CD4-positive, alpha-beta T cell treated with Interleukin-15 for 1 hour (primary cell): ENCODE measurements at regions not wholly inside any gene's neighbourhood (a gene's known extent, or its start where the extent isn't known, plus 50 kb on each side); places are given as distances from the start of the nearest gene placed in this dataset.

Experiments used
- DNase-seq: peaks from one replicate; pipeline ENCODE4 v3.0.0-alpha.2; 2020

DNA sequence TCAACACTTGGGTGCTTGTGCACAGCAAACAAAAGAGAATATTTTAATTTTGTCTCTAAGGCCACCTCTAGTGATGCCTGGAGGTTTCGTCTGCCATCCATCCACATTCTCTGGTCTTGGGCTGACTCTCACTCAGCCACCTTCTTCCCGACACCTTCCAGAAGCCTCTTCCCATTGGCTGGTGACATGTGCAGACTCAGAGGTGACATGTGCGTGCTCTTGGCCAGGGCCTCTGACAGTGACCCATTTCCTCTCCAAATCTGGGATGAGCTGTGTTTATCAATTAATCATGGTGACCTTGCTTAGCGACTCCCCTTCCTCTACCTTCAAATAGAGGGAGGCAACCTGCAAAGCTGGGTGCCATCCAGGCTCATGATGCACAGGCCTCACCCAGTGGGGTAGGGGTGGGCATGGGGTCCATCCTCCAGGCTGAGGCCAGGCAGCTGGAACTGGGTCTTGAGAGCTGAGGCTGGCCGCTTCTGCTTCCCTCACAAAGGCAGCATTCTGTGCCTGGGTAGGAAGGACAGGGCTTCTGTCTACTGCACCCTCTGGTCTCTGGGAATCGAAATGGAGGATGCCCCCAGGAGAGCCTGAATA is 91.8 kb downstream of the DHCR7 start:
- DNase-seq: no peak

DNA sequence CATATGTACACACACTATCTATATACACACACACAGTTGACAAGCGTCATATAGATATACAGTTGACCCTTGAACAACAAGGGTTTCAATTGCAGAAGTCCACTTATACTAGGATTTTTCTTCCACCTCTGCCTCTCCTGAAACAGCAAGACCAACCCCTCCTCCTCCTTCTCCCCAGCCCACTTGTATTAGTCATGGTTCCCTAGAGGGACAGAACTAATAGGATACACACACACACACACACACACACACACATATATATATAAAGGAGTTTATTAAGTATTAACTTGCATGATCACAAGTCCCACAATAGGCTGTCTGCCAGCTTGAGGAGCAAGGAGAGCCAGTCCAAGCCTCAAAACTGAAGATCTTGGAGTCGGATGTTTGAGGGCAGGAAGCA is 92.9 kb downstream of the DHCR7 start:
- no peak for DNase-seq

DNA sequence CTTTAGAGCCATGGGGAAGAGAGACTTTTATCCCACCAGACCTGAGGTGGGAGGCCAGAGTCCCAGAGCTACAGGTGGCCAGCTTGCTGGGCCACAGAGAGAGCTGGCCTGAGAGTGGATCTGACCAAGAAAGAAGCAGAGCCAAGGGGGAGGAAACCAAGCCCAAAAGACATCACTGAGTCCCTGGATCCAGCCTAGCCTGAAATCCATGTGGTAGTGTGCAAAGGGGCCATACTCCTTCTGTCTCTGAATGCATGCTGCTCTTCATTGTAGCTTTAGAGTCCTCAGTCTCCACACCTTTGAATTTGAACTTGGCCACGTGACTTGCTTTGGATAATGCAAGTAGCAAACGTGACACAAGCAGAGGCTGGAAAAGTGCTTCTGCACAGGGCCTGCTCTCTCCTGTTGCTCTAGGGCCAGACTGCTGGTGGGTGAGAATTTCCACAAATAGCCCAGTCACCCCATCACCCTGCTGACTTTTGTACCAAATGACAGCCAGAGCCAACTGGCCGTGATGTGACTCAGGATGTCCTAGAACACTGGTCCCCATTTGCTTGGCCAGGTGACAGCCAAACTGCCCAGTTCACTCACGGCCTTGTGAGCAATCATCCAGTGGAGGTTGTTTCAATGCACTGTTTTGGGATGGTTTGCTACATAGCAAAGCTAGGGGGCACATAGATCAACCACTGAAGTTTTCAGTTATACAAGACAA is 93.6 kb downstream of the DHCR7 start:
- no peak for DNase-seq

DNA sequence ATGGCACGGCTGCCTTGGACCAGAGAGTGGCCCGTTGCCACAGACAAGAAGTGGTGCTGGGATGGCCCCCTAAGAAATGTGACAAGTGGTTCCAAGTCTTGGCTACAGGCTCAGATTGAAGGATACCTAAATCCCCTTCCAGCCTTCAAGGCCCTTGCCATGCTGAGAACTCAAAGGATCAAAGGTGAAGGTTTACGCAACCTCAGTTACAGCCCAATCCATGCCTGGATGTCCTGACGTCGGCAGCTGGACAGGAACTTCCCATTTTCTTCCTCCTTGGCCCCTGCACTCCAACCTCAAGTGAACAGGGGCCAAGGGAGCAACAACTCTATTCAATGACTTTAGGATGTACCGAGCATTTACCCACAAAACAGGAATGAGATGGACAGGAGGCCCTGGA is 95.4 kb downstream of the DHCR7 start:
- no peak for DNase-seq

DNA sequence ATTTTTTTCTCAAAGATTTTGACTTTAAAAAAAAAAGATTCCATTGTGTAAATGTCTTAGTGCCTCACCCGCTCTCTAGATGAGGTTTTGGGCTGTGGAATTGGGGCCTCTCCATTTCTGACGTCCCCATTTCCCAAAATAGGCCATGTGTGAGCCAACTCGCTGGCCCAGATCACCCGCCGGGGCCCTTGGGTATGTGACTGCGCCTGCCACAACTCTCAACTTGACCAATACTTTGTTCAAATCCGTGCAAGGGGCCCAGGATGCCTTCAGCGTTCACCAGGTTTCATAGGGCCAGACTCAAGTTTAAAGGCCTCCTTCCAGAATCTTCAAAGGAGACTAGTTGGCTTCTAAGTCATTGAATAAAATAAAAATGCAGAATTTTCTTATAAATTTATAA is 96.0 kb downstream of the DHCR7 start:
- no peak for DNase-seq

DNA sequence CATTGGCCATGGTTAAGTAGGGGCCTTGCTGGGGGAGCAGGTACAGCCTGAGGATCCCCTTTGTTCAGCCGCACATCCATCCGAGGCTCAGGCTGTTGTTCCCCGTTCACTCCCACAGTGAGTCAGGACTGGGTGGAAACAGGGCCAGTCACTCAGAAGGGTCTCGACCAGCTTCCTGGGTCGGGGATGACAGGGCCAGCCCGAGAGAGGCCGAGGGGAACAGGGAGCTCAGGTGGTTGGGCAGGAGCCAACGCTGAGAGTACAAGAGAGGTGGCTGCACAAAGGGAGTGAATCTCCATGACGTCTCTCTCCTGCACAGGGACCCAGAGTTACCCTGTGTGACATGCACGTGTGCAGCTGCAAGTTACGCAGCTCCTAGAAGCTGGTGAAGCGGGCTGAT is 97.2 kb upstream of the SHANK2 start:
- DNase-seq: no peak

DNA sequence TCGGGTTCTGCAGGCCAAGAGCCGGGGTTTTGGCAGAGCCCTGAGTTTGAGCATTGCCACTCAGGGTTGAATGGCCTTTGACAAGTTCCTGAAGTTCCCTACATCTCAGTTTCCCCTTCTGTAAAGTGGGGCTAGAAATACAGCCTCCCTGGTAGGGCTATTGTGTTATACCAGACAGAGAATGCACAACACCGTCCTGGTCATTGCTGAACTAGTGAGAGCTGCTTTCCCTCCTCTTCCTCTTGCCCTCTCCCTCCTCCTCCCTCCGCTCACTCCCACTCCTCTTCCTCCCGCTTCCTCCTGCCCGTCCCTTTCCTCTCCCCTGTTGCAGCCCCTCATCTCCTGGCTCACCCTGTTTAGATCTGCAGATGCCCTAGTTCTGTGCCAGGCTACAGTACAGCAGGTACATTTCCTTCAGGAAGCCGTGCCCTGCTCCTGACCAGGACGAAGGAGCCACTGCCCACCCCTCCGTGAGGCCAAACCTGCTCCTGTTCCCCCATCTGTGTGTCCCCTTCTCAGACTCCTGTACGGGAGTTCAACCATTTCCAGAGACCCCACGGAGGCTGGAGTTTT is 91.5 kb upstream of the SHANK2 start:
- DNase-seq: no peak

DNA sequence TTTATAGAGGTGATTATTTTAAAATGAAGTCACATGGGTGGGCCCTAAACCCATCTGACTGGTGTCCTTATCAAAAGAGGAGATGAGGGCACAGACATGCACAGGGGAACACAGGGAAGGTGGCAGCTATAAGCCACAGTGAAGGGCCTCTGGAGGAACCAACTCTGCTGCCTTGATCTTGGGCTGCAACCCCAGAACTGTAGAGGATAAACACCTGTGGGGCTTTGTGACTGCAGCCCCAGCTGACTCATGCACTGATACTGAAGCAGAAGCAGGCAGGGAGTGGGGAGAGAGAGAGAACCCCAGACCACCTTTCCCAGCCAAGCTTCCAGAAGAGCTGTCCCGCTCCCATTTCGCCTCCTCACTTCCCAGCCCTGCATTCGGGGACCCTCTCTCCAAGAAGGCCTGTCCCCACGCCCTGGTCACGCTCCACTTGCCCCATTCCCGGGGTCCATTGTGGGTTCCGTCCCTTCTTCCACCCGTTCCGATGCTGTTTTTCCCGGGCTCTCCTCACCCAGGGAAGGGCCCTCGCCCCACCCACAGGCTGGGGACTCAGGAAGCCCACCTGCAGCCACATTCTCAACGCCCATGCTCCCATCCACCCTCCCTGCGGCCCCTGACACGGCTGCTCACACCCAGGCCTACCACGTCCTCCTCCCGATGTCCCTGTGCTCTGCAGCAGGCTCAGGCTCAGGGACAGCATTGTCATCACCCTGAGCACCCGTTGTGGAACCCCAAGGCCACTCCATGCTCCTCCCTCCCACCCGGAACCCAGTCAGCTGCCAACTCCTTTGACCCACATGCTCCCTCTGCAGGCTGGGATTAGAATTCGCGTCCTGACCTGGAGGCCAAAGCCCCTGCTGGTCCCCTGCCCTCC is 90.8 kb upstream of the SHANK2 start:
- no peak for DNase-seq

DNA sequence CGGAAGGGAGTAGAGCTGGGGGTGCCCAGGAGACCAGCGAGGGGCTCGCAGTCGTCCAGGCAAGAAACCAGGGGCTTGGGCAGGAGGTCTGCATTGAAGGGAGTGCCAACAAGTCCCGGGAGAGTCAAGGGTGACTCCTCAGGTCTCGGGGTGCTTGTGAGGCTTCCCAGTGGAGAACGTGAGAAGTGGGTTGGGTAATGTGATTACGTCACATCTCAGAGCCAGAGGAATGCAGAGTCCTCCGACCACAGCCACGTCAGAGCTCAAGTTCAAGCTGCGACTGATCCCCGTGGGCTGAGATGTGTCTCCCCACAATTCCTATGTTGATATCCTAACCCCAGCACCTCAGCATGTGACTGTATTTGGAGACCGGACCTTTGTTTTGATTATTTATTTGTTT is 89.7 kb upstream of the SHANK2 start:
- no peak for DNase-seq

DNA sequence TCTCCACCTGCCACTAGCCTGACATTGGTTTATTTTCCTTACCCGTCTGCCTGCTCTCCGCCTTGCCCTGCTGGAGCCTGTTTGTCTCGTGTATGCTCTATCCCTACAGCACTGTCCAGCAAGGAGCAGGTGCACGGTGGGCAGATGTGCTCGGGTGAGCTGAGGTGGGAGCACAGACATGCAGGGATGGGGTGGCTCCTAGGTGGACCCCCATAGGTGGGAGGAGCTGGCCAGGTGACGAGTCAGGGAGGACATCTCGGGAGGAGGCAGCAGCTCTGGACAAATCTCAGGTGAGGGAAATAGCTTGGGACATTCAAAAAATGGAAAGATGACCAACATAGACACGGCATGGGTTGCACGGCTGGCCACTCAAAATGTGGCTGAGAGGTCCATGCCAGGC is 89.2 kb upstream of the SHANK2 start:
- DNase-seq: no peak

DNA sequence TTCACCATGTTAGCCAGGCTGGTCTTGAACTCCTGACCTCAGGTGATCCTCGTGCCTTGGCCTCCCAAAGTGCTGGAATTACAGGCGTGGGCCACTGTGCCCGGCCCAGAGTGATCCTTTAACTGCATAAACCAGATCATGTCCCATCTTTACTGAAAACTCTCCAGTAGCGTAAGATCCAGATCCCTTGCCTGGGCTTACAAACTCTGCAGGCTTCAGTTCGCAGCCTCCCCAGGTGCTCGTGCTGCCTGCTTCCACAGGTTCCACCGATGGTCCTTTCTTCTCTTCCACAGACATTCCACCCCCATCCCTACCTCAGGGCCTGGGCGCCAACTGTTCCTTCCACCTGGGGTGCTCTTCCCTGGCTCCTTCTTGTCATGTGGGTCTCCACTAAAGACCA is 88.8 kb upstream of the SHANK2 start:
- no peak for DNase-seq

DNA sequence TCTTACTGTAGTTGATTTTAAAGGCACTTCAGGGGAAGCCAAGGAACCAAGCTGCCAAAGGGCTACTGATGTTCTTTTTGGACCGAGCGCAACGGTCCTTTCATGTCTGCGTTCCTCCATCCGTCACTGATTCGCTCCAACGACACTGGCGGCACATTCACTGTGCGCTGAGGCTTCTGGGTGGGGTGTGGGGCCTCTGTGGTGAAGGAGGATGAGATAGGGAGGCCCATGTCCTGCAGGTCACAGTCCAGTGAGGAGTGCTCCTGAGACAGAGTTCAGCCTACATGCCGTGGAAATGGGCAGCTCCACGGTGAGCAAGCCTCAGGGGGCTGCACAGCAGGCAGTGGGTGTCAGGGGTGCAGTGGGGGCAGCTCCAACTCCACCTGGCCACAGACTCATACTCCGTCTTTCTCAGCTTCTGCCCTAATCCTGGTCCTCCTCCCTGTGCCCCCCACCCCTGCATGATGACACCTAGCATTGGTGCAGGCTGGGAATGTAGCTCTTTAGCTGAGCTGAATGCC is 87.8 kb upstream of the SHANK2 start:
- DNase-seq: no peak

DNA sequence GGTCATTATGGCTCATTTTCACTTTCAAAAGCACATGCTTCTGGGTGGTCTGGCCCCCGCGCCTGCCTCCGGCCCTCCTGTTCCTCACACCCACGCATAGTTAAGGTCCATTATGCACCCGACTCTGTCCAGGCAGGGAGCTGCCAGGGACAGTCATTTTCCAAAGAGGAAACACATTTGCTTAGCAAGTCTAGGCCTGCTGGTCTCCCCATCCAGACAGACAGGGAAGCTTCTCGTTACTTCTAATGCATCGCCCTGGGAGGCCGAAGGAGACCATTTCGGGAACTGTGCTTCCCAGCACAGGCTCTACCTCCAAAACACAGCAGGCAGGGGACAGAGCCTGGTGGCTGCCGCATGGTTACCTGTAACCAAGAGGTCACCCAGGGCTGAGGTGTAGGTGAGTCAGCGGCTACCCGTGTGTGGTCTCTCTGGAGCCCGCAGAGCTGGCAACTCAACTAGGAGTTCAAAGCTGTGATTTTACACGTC is 87.1 kb upstream of the SHANK2 start:
- no peak for DNase-seq

DNA sequence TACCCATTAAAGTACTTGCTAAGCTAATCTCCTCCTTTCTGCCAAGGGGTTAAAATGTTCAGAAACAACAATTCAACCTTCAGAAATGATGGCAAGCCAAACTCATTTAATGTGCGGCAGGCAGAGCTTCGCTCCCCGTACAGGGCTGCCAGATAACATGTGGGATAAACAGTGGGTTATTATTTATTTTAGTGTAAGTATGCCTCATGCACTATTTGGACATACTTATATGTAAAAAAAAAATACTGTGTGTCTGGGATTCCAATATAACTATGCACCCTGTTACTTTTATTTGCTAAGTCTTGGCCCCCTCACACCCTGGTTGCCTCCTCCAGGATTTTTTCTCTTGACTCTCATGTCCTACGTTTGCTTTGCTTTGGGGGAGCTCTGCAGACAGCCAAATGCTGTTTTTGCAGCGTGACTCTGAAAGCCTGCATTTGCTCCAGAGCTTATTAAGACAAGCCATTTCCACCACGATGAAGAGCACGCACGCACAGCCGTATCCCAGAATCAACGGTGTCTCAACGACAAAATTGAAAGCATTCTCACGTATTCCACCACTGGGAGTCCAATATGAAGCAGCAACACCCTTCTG is 86.5 kb upstream of the SHANK2 start:
- DNase-seq: no peak

DNA sequence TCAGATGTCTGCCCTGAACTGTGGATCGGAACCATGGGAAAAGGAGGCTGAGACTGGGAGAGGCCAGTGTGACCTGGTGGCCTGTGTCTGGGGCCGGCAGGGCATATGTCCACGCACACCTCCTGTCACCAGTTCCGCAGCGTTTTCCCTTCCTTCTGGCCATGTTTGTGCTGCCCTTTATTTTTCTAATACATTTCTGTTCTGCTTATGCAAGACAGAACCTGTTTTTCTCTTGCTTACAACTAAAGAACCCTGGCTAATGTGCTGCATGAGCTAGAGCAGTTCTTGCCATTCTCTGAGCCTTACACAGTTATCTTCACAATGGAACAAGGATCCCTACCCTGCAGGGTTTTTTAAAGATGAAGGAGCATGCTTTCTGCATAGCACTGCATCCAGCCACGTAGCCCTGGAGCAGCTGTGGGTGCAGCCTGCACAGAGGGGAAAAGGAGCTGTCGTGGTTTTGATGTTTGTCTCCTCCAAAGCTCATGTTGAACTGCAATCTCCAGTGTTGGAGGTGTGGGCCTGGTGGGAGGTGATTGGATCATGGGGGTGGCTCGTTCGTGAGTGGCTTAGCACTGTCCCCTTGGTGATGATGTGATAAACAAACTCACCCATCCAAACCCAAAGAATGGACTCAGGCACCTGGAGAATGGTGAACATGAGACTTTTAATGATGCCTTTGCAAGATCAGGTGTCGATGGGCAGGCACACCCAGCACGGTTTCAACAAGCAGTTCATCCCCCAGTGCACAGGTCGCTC is 84.8 kb upstream of the SHANK2 start:
- DNase-seq: no peak

DNA sequence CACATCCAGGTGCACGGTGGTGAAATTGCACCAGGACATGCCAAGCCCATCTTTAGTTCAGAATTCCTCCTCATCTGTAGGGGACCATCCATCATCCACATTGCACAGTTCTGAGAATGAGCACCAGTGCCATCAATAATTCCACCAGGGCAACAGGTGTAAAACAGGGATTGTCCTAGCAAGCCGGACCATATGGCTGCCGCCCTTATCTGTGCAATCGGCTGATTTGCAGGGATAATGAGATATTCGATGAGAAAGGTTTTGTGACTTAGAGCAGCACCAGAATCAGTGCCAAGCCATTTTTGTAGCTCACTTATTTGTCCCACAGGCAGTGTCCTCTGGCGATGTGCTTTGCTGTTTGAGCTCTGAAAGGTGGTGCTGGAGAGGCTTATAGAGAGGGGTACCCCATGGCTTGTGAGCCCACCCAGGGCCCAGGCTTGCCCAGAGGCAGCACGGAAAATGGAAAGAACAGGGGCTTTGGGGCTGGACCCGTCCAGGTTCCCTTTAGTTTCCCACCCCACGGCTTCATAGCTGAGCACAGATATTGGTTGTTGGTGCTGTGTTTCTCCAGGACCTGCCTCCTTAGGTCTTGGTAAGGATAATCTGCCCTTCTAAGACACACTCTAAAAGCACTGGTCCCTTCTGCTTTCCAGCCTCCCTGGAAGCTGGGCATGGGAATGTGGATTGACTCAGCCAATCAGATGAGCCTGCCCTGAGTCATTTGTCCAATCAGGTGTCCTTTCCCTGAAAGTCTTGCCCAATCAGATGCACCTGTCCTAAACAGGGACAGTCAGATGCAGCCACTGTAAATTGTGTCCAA is 84.0 kb upstream of the SHANK2 start:
- DNase-seq: no peak

DNA sequence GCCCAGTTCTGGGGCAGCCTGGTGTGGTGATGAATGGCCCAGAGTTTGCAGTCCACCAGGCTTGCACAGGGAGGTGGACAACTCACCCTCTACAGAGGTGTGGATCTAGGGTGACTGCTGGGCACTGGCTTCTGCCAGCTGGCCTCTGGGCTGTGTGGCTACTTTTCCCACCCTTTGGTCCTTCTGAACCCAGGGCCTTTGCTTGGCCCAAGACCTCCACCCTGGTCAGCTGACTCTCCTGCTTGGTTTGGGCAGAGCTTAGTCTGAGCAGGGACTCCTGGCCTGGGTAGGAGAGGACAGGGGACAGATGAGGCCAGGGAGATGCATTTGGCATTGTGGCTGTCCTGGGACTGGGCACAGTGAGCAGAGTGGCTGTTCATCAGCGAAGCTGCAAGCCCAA is 83.0 kb upstream of the SHANK2 start:
- DNase-seq: peak; percentile 13

DNA sequence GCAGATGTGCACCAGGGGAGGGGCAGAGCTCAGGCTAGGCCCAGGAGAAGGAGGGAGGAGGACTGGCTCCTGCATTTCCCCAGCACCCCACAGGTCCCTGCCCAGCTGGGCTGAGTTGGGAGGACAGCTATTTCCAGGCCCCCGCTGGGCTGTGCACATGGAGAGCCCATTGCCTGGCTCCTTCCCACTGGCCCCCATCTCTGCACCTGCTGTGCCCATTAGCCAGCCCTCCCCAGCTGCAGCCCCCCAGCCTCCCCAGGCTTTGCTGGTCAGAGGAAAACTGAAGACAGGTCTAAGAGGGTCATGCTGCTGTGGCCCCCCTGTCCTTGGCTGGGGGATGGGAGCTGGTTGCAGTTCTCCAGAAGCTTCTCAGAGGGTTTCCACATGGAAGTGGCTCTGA is 81.8 kb upstream of the SHANK2 start:
- DNase-seq: no peak

DNA sequence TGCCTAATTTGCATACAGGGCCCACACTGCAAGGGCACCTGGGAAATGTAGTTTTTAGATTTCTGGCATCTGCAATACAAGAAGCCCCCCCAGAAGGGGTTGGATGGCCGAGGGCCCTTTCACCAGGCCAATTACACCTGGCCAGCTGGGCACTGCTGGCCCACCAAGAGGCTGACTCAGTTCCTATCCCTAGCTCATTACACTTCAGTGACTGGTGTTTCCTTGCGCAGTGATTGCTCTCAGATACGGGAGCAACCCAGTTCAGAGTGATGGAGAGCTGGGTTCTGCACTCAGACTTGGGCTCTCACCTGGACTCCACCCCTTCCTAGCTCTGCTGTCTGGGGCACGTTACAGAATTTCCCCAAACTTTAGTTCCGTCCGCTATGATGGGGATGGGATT is 81.1 kb upstream of the SHANK2 start:
- DNase-seq: no peak

DNA sequence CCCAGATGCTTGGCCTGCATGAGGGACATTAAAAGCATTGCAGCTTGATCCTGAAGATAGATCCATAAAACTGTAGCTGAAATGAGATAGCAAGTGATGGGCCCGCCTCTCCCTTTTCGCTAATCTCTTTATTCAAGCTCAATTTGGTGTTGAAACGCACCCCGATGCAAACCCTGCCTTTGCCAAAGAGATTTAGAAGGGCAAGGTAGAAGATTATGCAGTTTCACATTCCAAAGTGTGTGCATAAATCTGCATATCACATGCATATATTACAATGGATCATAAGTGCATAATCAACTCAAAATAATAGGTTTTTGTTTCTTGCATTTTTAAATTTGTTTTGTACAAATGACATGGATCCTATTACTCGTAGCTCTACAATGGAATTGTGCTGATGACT is 80.1 kb upstream of the SHANK2 start:
- DNase-seq: no peak

DNA sequence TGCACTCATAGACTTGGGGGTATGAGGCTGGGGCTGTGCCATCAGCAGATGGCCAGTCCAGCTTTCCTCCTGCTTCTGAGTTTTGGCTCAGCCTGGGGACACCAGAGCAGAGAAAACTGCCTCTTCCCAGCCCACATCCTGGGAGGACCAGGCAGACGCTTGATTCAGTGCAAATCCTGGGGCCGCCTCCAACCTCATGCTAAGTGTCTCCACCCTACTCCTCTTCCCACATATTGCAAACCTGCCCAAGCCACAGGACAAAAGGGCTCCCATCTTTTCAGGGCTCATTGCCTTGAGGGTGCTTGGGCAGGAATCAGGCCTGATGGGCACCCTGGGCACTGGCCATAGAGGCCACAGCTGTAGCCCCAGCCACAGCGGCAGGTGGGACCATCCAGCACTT is 79.7 kb upstream of the SHANK2 start:
- peak; percentile 1 for DNase-seq
